Coronary artery (tissue), 2 donors: ENCODE measurements at regions not wholly inside any gene's neighbourhood (a gene's known extent, or its start where the extent isn't known, plus 50 kb on each side); places are given as distances from the start of the nearest gene placed in this dataset.

Source experiments
- DNase-seq: peaks from one replicate; pipeline ENCODE4 v3.0.0-alpha.2; 2017; ENCODE audit warnings: low spot score
- H3K27ac ChIP-seq, 2 donors: fragments of 200-600 bp; sonication (generic); one replicate each; pipeline ENCODE4 v1.5.1; 2016 to 2019
- H3K4me3 ChIP-seq: fragments of 200-600 bp; sonication (generic); 2 replicates; pipeline ENCODE4 v1.5.1; 2016; ENCODE audit warnings: mild to moderate bottlenecking, moderate library complexity
- TF ChIP-seq, protein P1 (sequence below): fragments of 200-600 bp; sonication (generic); IDR thresholded peaks from one replicate; pipeline ENCODE4 v1.5.1; 2019; ENCODE audit warnings: antibody characterized with exemption

DNA sequence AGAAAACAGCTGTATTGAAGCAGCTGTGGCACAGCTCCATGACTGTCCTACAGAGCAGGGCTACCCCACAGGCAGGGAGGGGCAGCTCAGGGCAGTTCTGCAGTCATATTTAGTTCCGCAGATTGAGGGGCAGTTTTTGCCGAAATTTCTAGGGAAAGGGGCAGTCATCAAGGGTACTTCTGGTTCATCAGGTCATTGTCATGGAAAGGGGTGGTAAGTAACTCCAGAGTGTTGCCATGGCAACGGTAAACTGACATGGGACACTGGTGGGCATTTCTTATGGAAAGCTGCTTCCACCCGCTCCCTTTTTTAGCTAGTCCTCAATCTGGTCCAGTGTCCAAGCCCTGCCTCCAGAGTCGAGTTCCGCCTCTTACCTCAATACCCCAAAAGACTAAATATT is 702.8 kb downstream of the LIG4 start:
- no peak overlapping the region for H3K4me3 ChIP-seq
- TF ChIP-seq, protein P1, sequence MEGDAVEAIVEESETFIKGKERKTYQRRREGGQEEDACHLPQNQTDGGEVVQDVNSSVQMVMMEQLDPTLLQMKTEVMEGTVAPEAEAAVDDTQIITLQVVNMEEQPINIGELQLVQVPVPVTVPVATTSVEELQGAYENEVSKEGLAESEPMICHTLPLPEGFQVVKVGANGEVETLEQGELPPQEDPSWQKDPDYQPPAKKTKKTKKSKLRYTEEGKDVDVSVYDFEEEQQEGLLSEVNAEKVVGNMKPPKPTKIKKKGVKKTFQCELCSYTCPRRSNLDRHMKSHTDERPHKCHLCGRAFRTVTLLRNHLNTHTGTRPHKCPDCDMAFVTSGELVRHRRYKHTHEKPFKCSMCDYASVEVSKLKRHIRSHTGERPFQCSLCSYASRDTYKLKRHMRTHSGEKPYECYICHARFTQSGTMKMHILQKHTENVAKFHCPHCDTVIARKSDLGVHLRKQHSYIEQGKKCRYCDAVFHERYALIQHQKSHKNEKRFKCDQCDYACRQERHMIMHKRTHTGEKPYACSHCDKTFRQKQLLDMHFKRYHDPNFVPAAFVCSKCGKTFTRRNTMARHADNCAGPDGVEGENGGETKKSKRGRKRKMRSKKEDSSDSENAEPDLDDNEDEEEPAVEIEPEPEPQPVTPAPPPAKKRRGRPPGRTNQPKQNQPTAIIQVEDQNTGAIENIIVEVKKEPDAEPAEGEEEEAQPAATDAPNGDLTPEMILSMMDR = no peak
- H3K27ac ChIP-seq = no peak overlapping the region
- no peak for DNase-seq

DNA sequence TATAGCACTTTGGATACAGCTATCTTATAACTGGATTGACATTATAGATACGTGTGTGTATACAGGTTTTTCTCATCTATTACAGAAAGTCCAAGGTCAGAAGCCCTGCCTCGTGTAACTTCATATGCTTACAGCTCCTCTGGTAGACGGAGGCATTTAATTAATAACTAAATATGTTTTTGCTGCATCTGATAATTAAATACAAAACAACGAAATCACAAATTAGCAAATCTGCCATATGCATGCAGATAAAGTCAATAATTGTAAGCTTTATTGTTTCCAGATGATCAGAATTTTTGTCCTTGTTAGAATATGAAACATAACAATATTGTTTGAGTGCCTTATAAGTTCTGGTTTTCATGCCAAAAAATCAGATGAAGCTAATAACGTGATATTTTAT is 717.7 kb downstream of the LIG4 start:
- H3K27ac ChIP-seq = no peak overlapping the region
- TF ChIP-seq, protein P1 = no peak
- H3K4me3 ChIP-seq = no peak overlapping the region
- no peak for DNase-seq

DNA sequence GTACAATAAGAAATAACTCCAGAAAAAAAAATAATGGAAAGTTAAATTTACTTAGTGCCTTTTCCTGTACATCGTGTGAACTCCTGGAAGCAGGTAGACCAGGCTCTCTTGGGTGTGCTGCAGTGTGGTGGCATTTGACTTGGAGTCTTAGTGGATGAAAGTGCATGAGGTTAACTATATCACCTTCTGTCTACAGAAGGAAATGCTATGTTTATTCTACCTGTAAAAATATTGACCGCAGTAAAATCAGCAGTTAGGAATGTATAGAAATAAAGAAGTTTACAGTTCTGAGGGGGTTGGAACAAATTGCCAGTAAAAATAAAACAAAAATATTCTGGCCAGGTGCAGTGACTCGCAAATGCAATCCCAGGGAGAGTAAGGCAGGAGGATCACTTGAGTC is 722.1 kb downstream of the LIG4 start:
- Histone ChIP-seq H3K27ac (no peak overlapping the region), H3K4me3 (no peak overlapping the region)
- TF ChIP-seq, protein P1 = no peak
- no peak for DNase-seq

DNA sequence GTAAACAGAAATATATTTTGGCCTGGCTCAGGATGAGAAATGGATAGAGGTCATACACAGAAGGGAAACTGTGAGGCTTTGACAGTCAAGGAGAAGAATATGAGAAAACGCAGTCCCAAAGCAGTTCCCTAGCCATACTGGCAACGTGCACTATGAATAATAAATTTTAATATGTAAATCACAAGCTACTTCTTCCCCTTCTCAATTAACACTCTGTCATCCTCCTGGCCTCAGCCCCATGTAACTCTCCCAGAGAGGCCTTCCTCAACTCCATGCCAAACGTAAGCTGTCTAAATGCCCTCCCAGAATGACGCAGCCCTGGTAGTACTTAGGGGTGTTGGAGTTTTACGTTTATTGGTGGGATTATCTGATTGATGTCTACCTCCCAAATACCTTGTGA is 732.6 kb downstream of the LIG4 start:
- DNase-seq = no peak
- Histone ChIP-seq H3K27ac (no peak overlapping the region), H3K4me3 (no peak overlapping the region)
- TF ChIP-seq, protein P1 = no peak

DNA sequence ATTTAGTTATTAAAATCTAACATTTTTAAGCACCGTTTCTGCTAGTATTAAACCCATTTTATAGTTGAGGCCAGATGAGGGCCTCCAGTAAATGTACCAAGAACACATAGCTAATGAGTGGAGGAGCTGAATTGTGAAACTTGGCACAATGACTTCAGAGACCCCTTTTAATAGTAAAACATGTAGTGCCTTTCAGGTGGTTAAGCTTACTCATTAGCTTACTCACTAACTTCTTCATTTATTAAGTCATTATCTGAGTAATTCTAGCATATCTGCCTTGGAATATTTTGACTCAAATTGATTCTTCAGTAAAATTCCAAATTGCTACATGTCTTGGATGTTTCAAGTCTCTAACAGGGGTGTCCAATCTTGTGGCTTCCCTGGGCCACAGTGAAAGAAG is 735.2 kb downstream of the LIG4 start:
- Histone ChIP-seq H3K4me3 (no peak overlapping the region), H3K27ac (no peak overlapping the region)
- no peak for DNase-seq
- TF ChIP-seq, protein P1 = no peak

DNA sequence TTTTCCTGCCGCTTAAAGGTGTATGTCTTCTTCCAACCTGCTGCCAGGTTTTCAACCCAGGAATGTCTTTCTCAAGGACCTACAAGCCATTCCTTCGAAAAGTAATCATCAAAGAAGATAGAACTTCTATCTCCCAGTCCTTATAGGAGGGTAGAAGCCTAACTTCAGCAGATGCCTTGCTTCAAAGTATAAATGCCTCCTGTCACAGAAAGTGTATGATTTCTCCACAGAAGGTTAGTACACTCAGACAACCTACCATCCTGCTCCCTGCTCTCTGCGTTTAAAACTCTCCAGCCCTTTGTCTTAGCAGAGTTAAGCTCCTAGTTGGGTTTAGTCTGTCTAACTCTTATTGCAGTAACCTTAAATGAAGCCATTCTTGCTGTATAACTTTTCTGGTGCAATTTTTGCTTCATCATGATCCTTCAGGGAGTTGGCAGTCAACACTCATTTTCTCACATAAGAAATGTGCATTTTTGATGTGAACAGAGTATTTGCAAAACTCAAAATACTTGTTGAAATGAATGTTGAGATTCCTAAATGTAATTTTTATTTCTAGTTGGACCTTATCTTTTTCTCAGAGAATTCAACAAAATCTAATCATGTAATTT is 737.5 kb downstream of the LIG4 start:
- DNase-seq = no peak
- Histone ChIP-seq H3K27ac (no peak overlapping the region), H3K4me3 (no peak overlapping the region)
- TF ChIP-seq, protein P1 = no peak

DNA sequence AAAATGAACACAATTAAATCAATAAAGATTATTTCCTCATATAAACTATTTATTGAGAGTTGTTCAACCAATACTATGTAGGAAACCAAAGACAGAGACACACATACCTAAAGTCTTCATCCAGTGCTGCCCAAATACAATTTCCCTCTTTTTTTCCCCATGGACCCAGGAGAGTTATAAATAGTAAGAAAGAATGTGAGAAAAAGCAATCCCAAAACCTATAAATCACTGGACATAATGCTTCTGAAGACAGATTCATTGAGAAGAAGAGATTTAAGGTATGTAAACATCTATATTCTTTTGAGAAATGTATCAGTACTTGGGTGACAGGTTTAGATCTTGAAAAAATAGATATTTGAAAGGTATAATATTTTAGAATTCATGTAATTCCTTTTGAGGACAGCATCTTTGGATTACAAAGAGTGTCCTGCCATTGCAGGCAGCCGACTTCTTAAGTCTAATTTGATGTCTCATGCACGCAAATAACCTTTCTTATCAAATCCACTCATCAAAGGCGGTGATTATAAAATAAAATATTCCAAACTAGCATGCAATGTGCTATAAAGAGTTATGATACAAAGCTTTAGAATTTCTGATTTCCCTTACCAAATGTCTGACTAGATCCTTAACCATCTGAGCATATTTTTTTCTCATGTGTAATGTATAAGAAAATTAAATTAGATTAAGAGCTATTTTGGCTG is 739.4 kb downstream of the LIG4 start:
- no peak overlapping the region for H3K4me3 ChIP-seq
- TF ChIP-seq, protein P1 = no peak
- H3K27ac ChIP-seq = no peak overlapping the region
- DNase-seq = no peak
